ENCODE measurements at regions not wholly inside any gene's neighbourhood (a gene's known extent, or its start where the extent isn't known, plus 50 kb on each side); places are given as distances from the start of the nearest gene placed in this dataset.

- TF ChIP-seq, protein P1, sequence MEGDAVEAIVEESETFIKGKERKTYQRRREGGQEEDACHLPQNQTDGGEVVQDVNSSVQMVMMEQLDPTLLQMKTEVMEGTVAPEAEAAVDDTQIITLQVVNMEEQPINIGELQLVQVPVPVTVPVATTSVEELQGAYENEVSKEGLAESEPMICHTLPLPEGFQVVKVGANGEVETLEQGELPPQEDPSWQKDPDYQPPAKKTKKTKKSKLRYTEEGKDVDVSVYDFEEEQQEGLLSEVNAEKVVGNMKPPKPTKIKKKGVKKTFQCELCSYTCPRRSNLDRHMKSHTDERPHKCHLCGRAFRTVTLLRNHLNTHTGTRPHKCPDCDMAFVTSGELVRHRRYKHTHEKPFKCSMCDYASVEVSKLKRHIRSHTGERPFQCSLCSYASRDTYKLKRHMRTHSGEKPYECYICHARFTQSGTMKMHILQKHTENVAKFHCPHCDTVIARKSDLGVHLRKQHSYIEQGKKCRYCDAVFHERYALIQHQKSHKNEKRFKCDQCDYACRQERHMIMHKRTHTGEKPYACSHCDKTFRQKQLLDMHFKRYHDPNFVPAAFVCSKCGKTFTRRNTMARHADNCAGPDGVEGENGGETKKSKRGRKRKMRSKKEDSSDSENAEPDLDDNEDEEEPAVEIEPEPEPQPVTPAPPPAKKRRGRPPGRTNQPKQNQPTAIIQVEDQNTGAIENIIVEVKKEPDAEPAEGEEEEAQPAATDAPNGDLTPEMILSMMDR (IDR thresholded peaks at IDR 0.05; ENCODE audit: poor library complexity, severe bottlenecking), result no peak
- TF ChIP-seq EP300 (conservative IDR thresholded peaks at IDR 0.05; ENCODE audit: poor library complexity, severe bottlenecking), result no peak
- no peak for TF ChIP-seq POLR2AphosphoS5 (IDR thresholded peaks at IDR 0.05)
- TF ChIP-seq EZH2 (IDR thresholded peaks at IDR 0.05; ENCODE audit: borderline replicate concordance, insufficient read depth, low read length, poor library complexity, severe bottlenecking), result no peak
- TF ChIP-seq, protein P2, sequence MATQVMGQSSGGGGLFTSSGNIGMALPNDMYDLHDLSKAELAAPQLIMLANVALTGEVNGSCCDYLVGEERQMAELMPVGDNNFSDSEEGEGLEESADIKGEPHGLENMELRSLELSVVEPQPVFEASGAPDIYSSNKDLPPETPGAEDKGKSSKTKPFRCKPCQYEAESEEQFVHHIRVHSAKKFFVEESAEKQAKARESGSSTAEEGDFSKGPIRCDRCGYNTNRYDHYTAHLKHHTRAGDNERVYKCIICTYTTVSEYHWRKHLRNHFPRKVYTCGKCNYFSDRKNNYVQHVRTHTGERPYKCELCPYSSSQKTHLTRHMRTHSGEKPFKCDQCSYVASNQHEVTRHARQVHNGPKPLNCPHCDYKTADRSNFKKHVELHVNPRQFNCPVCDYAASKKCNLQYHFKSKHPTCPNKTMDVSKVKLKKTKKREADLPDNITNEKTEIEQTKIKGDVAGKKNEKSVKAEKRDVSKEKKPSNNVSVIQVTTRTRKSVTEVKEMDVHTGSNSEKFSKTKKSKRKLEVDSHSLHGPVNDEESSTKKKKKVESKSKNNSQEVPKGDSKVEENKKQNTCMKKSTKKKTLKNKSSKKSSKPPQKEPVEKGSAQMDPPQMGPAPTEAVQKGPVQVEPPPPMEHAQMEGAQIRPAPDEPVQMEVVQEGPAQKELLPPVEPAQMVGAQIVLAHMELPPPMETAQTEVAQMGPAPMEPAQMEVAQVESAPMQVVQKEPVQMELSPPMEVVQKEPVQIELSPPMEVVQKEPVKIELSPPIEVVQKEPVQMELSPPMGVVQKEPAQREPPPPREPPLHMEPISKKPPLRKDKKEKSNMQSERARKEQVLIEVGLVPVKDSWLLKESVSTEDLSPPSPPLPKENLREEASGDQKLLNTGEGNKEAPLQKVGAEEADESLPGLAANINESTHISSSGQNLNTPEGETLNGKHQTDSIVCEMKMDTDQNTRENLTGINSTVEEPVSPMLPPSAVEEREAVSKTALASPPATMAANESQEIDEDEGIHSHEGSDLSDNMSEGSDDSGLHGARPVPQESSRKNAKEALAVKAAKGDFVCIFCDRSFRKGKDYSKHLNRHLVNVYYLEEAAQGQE (IDR thresholded peaks at IDR 0.05; ENCODE audit: borderline replicate concordance), result no peak
- no peak for TF ChIP-seq TAF1 (IDR thresholded peaks at IDR 0.05; ENCODE audit: low read depth)
- TF ChIP-seq SMC3 (conservative IDR thresholded peaks at IDR 0.05; ENCODE audit: poor library complexity), result no peak
- no peak for TF ChIP-seq MXI1 (conservative IDR thresholded peaks at IDR 0.05; ENCODE audit: poor library complexity, severe bottlenecking)
Observed at GRCh38 chrX:148156986-148157385, 175.8 kb downstream of the FMR1NB start.

Data from neural cell (in vitro differentiated cells).